WTC11 (cell line): ENCODE measurements at regions not wholly inside any gene's neighbourhood (a gene's known extent, or its start where the extent isn't known, plus 50 kb on each side); places are given as distances from the start of the nearest gene placed in this dataset.

Experiments
- CBFB ChIP-seq: sonication (generic); formaldehyde crosslinking; IDR thresholded peaks from 2 replicates; pipeline ENCODE4 v1.8.1; 2022; ENCODE audit warnings: mild to moderate bottlenecking, low read depth, missing genetic modification reagents
- CTCF ChIP-seq: fragments of 200-600 bp; IDR thresholded peaks from 2 replicates; pipeline ENCODE4 v1.8.0; 2022; ENCODE audit warnings: antibody characterized with exemption
- FOXP1 ChIP-seq: sonication (generic); formaldehyde crosslinking; IDR thresholded peaks from 2 replicates; pipeline ENCODE4 v1.8.0; 2022; ENCODE audit warnings: missing genetic modification reagents, mild to moderate bottlenecking, moderate library complexity, borderline replicate concordance
- MXD4 ChIP-seq: fragments of 250-450 bp; sonication (Bioruptor Pico); IDR thresholded peaks from 2 replicates; pipeline ENCODE4 v1.8.0; 2021; ENCODE audit warnings: mild to moderate bottlenecking, moderate library complexity, borderline replicate concordance
- NFYB ChIP-seq: sonication (generic); formaldehyde crosslinking; conservative IDR thresholded peaks from 2 replicates; pipeline ENCODE4 v1.8.0; 2022; ENCODE audit warnings: low read depth, missing genetic modification reagents
- SMAD3 ChIP-seq: sonication (generic); formaldehyde crosslinking; IDR thresholded peaks from 2 replicates; pipeline ENCODE4 v1.8.0; 2022; ENCODE audit warnings: missing genetic modification reagents, mild to moderate bottlenecking, borderline replicate concordance
- SP1 ChIP-seq: sonication (generic); formaldehyde crosslinking; conservative IDR thresholded peaks from 2 replicates; pipeline ENCODE4 v1.8.1; 2022; ENCODE audit warnings: missing genetic modification reagents
- ZBTB43 ChIP-seq: sonication (generic); formaldehyde crosslinking; IDR thresholded peaks from 2 replicates; pipeline ENCODE4 v1.8.1; 2023; ENCODE audit warnings: mild to moderate bottlenecking, missing genetic modification reagents
- ZNF121 ChIP-seq: sonication (generic); formaldehyde crosslinking; IDR thresholded peaks from 2 replicates; pipeline ENCODE4 v1.8.0; 2023; ENCODE audit warnings: missing genetic modification reagents
- ZNF138 ChIP-seq: sonication (generic); formaldehyde crosslinking; conservative IDR thresholded peaks from 2 replicates; pipeline ENCODE4 v1.8.1; 2022; ENCODE audit warnings: mild to moderate bottlenecking, moderate library complexity, missing genetic modification reagents
- TF ChIP-seq, protein P1 (sequence below): fragments of 250-450 bp; sonication (Bioruptor Pico); IDR thresholded peaks from 2 replicates; pipeline ENCODE4 v1.9.0; 2021; ENCODE audit warnings: mild to moderate bottlenecking, borderline replicate concordance
- TF ChIP-seq, protein P2 (sequence below): sonication (generic); formaldehyde crosslinking; IDR thresholded peaks from 2 replicates; pipeline ENCODE4 v1.8.1; 2023; ENCODE audit warnings: mild to moderate bottlenecking, missing genetic modification reagents, borderline replicate concordance

DNA sequence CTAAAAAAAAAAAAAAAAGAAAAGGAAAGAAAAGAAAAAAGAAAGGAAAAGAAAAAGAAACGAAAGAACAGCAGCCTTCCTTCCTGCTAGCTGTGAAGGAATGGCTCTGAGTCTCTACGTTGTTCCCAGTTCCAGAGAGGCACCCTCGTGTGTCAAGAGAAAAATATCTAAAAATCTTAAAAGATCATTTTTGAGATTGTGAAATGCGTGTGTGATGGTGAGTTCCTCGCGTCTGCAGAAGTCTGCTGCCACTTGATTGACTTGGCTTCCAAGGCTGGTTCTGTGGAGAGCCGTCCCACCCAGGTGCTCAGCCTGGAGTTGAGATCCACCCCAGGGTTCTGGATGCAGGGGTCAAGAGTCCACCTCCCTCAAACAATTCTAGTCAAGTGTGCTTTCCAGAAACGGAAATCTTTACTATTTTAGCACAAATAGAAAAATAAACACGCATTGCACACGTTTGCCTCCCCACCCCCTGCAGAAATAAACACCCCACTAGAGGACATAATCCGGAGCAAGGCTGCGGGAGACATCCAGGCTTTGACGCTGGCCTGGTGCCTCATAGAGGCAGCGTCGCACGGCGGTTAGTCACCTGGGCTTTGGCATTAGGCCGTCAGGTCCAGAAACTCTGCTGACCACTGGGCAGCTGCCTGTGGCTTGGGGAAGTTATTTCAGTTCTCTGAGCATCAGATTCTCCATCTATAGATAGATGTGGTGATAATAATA lies 265.4 kb downstream of the FAM43A start:
- TF ChIP-seq MXD4 (CRISPR knock-in tag) (no peak), SMAD3 (CRISPR knock-in tag) (no peak), CBFB (CRISPR knock-in tag) (no peak), CTCF (no peak), ZBTB43 (CRISPR knock-in tag) (no peak), NFYB (CRISPR knock-in tag) (no peak), ZNF138 (CRISPR knock-in tag) (no peak), SP1 (CRISPR knock-in tag) (no peak), ZNF121 (CRISPR knock-in tag) (no peak), FOXP1 (CRISPR knock-in tag) (no peak)
- TF ChIP-seq, protein P1, sequence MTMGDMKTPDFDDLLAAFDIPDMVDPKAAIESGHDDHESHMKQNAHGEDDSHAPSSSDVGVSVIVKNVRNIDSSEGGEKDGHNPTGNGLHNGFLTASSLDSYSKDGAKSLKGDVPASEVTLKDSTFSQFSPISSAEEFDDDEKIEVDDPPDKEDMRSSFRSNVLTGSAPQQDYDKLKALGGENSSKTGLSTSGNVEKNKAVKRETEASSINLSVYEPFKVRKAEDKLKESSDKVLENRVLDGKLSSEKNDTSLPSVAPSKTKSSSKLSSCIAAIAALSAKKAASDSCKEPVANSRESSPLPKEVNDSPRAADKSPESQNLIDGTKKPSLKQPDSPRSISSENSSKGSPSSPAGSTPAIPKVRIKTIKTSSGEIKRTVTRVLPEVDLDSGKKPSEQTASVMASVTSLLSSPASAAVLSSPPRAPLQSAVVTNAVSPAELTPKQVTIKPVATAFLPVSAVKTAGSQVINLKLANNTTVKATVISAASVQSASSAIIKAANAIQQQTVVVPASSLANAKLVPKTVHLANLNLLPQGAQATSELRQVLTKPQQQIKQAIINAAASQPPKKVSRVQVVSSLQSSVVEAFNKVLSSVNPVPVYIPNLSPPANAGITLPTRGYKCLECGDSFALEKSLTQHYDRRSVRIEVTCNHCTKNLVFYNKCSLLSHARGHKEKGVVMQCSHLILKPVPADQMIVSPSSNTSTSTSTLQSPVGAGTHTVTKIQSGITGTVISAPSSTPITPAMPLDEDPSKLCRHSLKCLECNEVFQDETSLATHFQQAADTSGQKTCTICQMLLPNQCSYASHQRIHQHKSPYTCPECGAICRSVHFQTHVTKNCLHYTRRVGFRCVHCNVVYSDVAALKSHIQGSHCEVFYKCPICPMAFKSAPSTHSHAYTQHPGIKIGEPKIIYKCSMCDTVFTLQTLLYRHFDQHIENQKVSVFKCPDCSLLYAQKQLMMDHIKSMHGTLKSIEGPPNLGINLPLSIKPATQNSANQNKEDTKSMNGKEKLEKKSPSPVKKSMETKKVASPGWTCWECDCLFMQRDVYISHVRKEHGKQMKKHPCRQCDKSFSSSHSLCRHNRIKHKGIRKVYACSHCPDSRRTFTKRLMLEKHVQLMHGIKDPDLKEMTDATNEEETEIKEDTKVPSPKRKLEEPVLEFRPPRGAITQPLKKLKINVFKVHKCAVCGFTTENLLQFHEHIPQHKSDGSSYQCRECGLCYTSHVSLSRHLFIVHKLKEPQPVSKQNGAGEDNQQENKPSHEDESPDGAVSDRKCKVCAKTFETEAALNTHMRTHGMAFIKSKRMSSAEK, result no peak
- TF ChIP-seq, protein P2, sequence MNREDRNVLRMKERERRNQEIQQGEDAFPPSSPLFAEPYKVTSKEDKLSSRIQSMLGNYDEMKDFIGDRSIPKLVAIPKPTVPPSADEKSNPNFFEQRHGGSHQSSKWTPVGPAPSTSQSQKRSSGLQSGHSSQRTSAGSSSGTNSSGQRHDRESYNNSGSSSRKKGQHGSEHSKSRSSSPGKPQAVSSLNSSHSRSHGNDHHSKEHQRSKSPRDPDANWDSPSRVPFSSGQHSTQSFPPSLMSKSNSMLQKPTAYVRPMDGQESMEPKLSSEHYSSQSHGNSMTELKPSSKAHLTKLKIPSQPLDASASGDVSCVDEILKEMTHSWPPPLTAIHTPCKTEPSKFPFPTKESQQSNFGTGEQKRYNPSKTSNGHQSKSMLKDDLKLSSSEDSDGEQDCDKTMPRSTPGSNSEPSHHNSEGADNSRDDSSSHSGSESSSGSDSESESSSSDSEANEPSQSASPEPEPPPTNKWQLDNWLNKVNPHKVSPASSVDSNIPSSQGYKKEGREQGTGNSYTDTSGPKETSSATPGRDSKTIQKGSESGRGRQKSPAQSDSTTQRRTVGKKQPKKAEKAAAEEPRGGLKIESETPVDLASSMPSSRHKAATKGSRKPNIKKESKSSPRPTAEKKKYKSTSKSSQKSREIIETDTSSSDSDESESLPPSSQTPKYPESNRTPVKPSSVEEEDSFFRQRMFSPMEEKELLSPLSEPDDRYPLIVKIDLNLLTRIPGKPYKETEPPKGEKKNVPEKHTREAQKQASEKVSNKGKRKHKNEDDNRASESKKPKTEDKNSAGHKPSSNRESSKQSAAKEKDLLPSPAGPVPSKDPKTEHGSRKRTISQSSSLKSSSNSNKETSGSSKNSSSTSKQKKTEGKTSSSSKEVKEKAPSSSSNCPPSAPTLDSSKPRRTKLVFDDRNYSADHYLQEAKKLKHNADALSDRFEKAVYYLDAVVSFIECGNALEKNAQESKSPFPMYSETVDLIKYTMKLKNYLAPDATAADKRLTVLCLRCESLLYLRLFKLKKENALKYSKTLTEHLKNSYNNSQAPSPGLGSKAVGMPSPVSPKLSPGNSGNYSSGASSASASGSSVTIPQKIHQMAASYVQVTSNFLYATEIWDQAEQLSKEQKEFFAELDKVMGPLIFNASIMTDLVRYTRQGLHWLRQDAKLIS (CRISPR knock-in tag), result no peak
